PC-3 (cell line): ENCODE measurements at regions not wholly inside any gene's neighbourhood (a gene's known extent, or its start where the extent isn't known, plus 50 kb on each side); places are given as distances from the start of the nearest gene placed in this dataset.

ENCODE experiments used
- ATAC-seq: fragments of 200-7000 bp; cut with Tn5 transposase; 2 replicates; pipeline ENCODE4 v1.9.1; 2020; ENCODE audit warnings: mild to moderate bottlenecking, moderate library complexity
- BruUV-seq: library from RNA; stranded (reverse); fragments of 400-500 nt; replicated peaks from 2 replicates; lab custom pipeline; 2021; lab: Mats Ljungman, UMichigan
- CTCF ChIA-PET: fragments of 300-600 bp; sonication (Branson Sonifier 250); formaldehyde crosslinking; loops from one replicate; lab custom pipeline; 2022; ENCODE audit warnings: antibody characterized with exemption; lab: Charles Lee
- POLR2A ChIA-PET: fragments of 300-600 bp; sonication (Branson Sonifier 250); formaldehyde crosslinking; loops from one replicate; lab custom pipeline; 2022; ENCODE audit warnings: antibody characterized with exemption; ENCODE audit not compliant: unreplicated experiment; lab: Charles Lee
- DNase-seq: peaks from one replicate; pipeline ENCODE4 v3.0.0-alpha.2; 2015
- H2AFZ ChIP-seq: fragments of 300-600 bp; sonication (generic); 2 replicates; pipeline ENCODE4 v1.6.0; 2016; ENCODE audit warnings: antibody characterized with exemption, low read length
- H3F3A ChIP-seq: fragments of 300-600 bp; sonication (generic); one replicate; pipeline ENCODE4 v1.6.0; 2017; ENCODE audit warnings: antibody characterized with exemption, low read length, control low read depth, mild to moderate bottlenecking; ENCODE audit not compliant: unreplicated experiment
- H3K27ac ChIP-seq: fragments of 300-600 bp; sonication (generic); 2 replicates; pipeline ENCODE4 v1.5.1; 2016; ENCODE audit warnings: mild to moderate bottlenecking, low read length
- H3K27me3 ChIP-seq: fragments of 300-600 bp; sonication (generic); 2 replicates; pipeline ENCODE4 v1.6.1; 2016; ENCODE audit warnings: low read length, mixed read lengths
- H3K36me3 ChIP-seq: fragments of 300-600 bp; sonication (generic); 2 replicates; pipeline ENCODE4 v1.6.1; 2016; ENCODE audit warnings: low read depth, mixed run types, low read length, mixed read lengths
- H3K4me1 ChIP-seq: fragments of 300-600 bp; sonication (generic); 2 replicates; pipeline ENCODE4 v1.5.1; 2016; ENCODE audit warnings: low read length; ENCODE audit not compliant: insufficient read depth
- H3K4me2 ChIP-seq: fragments of 300-600 bp; sonication (generic); 2 replicates; pipeline ENCODE4 v1.6.0; 2016; ENCODE audit warnings: low read length
- H3K4me3 ChIP-seq: fragments of 300-600 bp; sonication (generic); 2 replicates; pipeline ENCODE4 v1.5.1; 2016; ENCODE audit warnings: mild to moderate bottlenecking, low read length, mixed read lengths
- H3K79me2 ChIP-seq: fragments of 300-600 bp; sonication (generic); 2 replicates; pipeline ENCODE4 v1.6.1; 2017; ENCODE audit warnings: low read length, mixed read lengths
- H3K9ac ChIP-seq: fragments of 300-600 bp; sonication (generic); 2 replicates; pipeline ENCODE4 v1.6.0; 2016; ENCODE audit warnings: mild to moderate bottlenecking, low read length
- H3K9me2 ChIP-seq: fragments of 300-600 bp; sonication (generic); replicated peaks from 2 replicates; pipeline ENCODE4 v1.6.1; 2016; ENCODE audit warnings: mixed run types, low read length, mixed read lengths
- H3K9me3 ChIP-seq: fragments of 300-600 bp; sonication (generic); 2 replicates; pipeline ENCODE4 v1.6.1; 2016; ENCODE audit warnings: low read length, mixed read lengths
- H4K20me1 ChIP-seq: fragments of 300-600 bp; sonication (generic); 2 replicates; pipeline ENCODE4 v1.6.1; 2016; ENCODE audit warnings: low read length, mixed read lengths
- CTCF ChIP-seq: fragments of 300-600 bp; sonication (generic); conservative IDR thresholded peaks from 2 replicates; pipeline ENCODE4 v1.5.1; 2017; ENCODE audit warnings: antibody characterized with exemption, low read depth, mild to moderate bottlenecking, low read length
- EZH2 ChIP-seq: fragments of 300-600 bp; sonication (generic); IDR thresholded peaks from one replicate; pipeline ENCODE4 v1.6.1; 2017; ENCODE audit warnings: antibody characterized with exemption, mild to moderate bottlenecking, low read length; ENCODE audit not compliant: unreplicated experiment
- EZH2phosphoT487 ChIP-seq: fragments of 300-600 bp; sonication (generic); IDR thresholded peaks from 2 replicates; pipeline ENCODE4 v1.6.1; 2018; ENCODE audit warnings: mild to moderate bottlenecking, antibody characterized with exemption, low read length, borderline replicate concordance
- intact Hi-C: fragments of 100-400 bp; cut with micrococcal nuclease; formaldehyde crosslinking; loops from 2 replicates; pipeline ENCODE4 v1.9.0; 2023

- DNase-seq (peak; percentile 87), ATAC-seq (peak; percentile 72)
- BruUV-seq: no TSS peak
- Histone ChIP-seq H3K9me2 (no peaks in the 10 kb centered on the region), H3F3A (no peaks in the 10 kb centered on the region), H3K27ac (no peak overlapping the region), H3K27me3 (no peaks in the 10 kb centered on the region), H3K4me2 (no peak overlapping the region), H3K36me3 (no peaks in the 10 kb centered on the region), H4K20me1 (no peaks in the 10 kb centered on the region), H3K4me3 (no peak overlapping the region), H2AFZ (no peak overlapping the region), H3K79me2 (no peaks in the 10 kb centered on the region), H3K9ac (no peak overlapping the region), H3K9me3 (no peaks in the 10 kb centered on the region), H3K4me1 (peaks cover 24% of the 10 kb centered on the region)
- ChIA-PET CTCF (no interaction called here), POLR2A (interaction anchor here (0.5 kb wide), 1 partner anchor 234 kb away, joined by 3 read pairs; no protein-coding TSS in a partner anchor)
- intact Hi-C loops: no loop called here
- no peak for TF ChIP-seq EZH2
- no peak for TF ChIP-seq CTCF
- TF ChIP-seq EZH2phosphoT487: no peak
These were observed 274.6 kb upstream of the ROPN1 start for GRCh38 chr3:124266487-124266886.

- POLR2A ChIA-PET: interaction anchor here (0.5 kb wide), 1 partner anchor 235 kb away, joined by 3 read pairs; no protein-coding TSS in a partner anchor
- H3K79me2 ChIP-seq: no peaks in the 10 kb centered on the region
- no peaks in the 10 kb centered on the region for H3K27me3 ChIP-seq
- intact Hi-C loops: no loop called here
- no peak overlapping the region for H3K9ac ChIP-seq
- H3K36me3 ChIP-seq: no peaks in the 10 kb centered on the region
- no peaks in the 10 kb centered on the region for H3F3A ChIP-seq
- no peaks in the 10 kb centered on the region for H4K20me1 ChIP-seq
- no peak overlapping the region for H3K4me3 ChIP-seq
- no peaks in the 10 kb centered on the region for H3K9me3 ChIP-seq
- no peak overlapping the region for H3K4me2 ChIP-seq
- no peak overlapping the region for H3K27ac ChIP-seq
- no TSS peak for BruUV-seq
- H3K9me2 ChIP-seq: no peaks in the 10 kb centered on the region
- CTCF ChIA-PET: interaction anchor here (0.6 kb wide), 1 partner anchor 227 kb away, joined by 3 read pairs; no protein-coding TSS in a partner anchor
- DNase-seq (no peak), ATAC-seq (no peak)
- no peak overlapping the region for H2AFZ ChIP-seq
- TF ChIP-seq CTCF: no peak
- no peak for TF ChIP-seq EZH2
- TF ChIP-seq EZH2phosphoT487: no peak
- H3K4me1 ChIP-seq: peaks cover 24% of the 10 kb centered on the region
These were observed 275.5 kb upstream of the ROPN1 start for GRCh38 chr3:124267406-124267805.

- CTCF ChIA-PET: no interaction called here
- POLR2A ChIA-PET: no interaction called here
- TF ChIP-seq EZH2 (no peak), CTCF (no peak), EZH2phosphoT487 (no peak)
- H3K4me1 ChIP-seq: peaks cover 15% of the 10 kb centered on the region
- H3F3A ChIP-seq: no peaks in the 10 kb centered on the region
- no peak overlapping the region for H3K27ac ChIP-seq
- H3K4me3 ChIP-seq: no peak overlapping the region
- no peak overlapping the region for H3K4me2 ChIP-seq
- no peak for DNase-seq
- no TSS peak for BruUV-seq
- H3K79me2 ChIP-seq: no peaks in the 10 kb centered on the region
- no peaks in the 10 kb centered on the region for H4K20me1 ChIP-seq
- H3K36me3 ChIP-seq: no peaks in the 10 kb centered on the region
- intact Hi-C loops: no loop called here
- ATAC-seq: no peak
- H2AFZ ChIP-seq: no peak overlapping the region
- H3K27me3 ChIP-seq: no peaks in the 10 kb centered on the region
- no peaks in the 10 kb centered on the region for H3K9me2 ChIP-seq
- no peaks in the 10 kb centered on the region for H3K9me3 ChIP-seq
- H3K9ac ChIP-seq: no peak overlapping the region
These were observed 276.4 kb upstream of the ROPN1 start for GRCh38 chr3:124268355-124268754.
